Activated T-helper 17 cell treated with anti-CD3 and anti-CD28 coated beads, Interleukin-2, amount 50 U/mL, for 72 hours (primary cell): ENCODE measurements at regions not wholly inside any gene's neighbourhood (a gene's known extent, or its start where the extent isn't known, plus 50 kb on each side); places are given as distances from the start of the nearest gene placed in this dataset.

Experiments
- ATAC-seq: fragments of 150-1000 bp; cut with Tn5 transposase; replicated peaks from 2 replicates; pipeline ENCODE4 v1.10.0; 2021; ENCODE audit warnings: mild to moderate bottlenecking, moderate library complexity
- H3K27ac Mint-ChIP-seq: one replicate; pipeline ENCODE4 v1.8.0; 2022; ENCODE audit warnings: mixed read lengths
- H3K27me3 Mint-ChIP-seq: one replicate; pipeline ENCODE4 v1.8.0; 2022; ENCODE audit warnings: mixed read lengths
- H3K36me3 Mint-ChIP-seq: one replicate; pipeline ENCODE4 v1.8.0; 2022; ENCODE audit warnings: low read depth, mild to moderate bottlenecking, mixed read lengths
- H3K4me1 Mint-ChIP-seq: one replicate; pipeline ENCODE4 v1.8.0; 2022; ENCODE audit warnings: mixed read lengths
- H3K4me3 Mint-ChIP-seq: one replicate; pipeline ENCODE4 v1.8.0; 2022; ENCODE audit warnings: mild to moderate bottlenecking, mixed read lengths
- H3K9me3 Mint-ChIP-seq: one replicate; pipeline ENCODE4 v1.8.0; 2022; ENCODE audit warnings: mixed read lengths

GRCh38 chr5:104265531-104266140 is 703.0 kb upstream of the NUDT12 start:
- Mint-ChIP-seq H3K27me3 (no peaks in the 10 kb centered on the region), H3K4me1 (no peaks in the 10 kb centered on the region), H3K36me3 (no peaks in the 10 kb centered on the region), H3K27ac (no peak overlapping the region), H3K9me3 (peaks cover 10% of the 10 kb centered on the region), H3K4me3 (no peak overlapping the region)
- no peak for ATAC-seq

GRCh38 chr5:104247260-104247659 is 684.7 kb upstream of the NUDT12 start:
- Mint-ChIP-seq H3K4me1 (no peaks in the 10 kb centered on the region), H3K27me3 (no peaks in the 10 kb centered on the region), H3K36me3 (no peaks in the 10 kb centered on the region), H3K4me3 (no peak overlapping the region), H3K9me3 (peaks cover 14% of the 10 kb centered on the region), H3K27ac (no peak overlapping the region)
- ATAC-seq: no peak

- no peak for ATAC-seq
Measured at GRCh38 chr5:104241046-104241445, 678.5 kb upstream of the NUDT12 start.

DNA sequence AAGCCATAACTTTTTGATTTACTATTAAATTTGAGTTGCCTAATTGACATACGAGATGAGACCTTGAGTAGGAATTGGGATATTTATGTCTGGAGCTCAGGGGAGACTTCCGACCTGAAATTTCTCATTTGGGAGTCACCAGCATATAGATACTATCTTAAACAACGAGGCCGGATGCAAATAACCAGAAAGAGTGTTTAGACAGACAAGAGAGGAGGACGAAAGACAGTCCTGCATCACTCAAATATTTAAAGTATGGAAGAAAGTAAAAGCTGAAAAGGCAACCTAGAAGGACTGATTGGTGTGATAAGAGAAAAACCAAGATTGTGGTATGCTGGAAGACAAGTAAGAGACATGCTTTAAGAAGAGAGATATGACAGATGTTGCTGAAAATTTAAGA is 675.0 kb upstream of the NUDT12 start:
- Mint-ChIP-seq H3K27ac (no peak overlapping the region), H3K27me3 (no peaks in the 10 kb centered on the region), H3K4me3 (no peak overlapping the region), H3K9me3 (peaks cover 4% of the 10 kb centered on the region), H3K36me3 (no peaks in the 10 kb centered on the region), H3K4me1 (no peaks in the 10 kb centered on the region)
- ATAC-seq: no peak

More at GRCh38 chr5:104241046-104241445, 678.5 kb upstream of the NUDT12 start:
- peaks cover 10% of the 10 kb centered on the region for H3K9me3 Mint-ChIP-seq
- H3K36me3 Mint-ChIP-seq: no peaks in the 10 kb centered on the region
- H3K4me1 Mint-ChIP-seq: no peaks in the 10 kb centered on the region
- no peak overlapping the region for H3K27ac Mint-ChIP-seq
- no peaks in the 10 kb centered on the region for H3K27me3 Mint-ChIP-seq
- no peak overlapping the region for H3K4me3 Mint-ChIP-seq

- no peak overlapping the region for H3K27ac Mint-ChIP-seq
- no peaks in the 10 kb centered on the region for H3K9me3 Mint-ChIP-seq
- ATAC-seq: no peak
- no peaks in the 10 kb centered on the region for H3K4me1 Mint-ChIP-seq
- no peaks in the 10 kb centered on the region for H3K36me3 Mint-ChIP-seq
- H3K27me3 Mint-ChIP-seq: no peaks in the 10 kb centered on the region
- no peak overlapping the region for H3K4me3 Mint-ChIP-seq
Measured at GRCh38 chr5:104223885-104224773, 661.5 kb upstream of the NUDT12 start.

DNA sequence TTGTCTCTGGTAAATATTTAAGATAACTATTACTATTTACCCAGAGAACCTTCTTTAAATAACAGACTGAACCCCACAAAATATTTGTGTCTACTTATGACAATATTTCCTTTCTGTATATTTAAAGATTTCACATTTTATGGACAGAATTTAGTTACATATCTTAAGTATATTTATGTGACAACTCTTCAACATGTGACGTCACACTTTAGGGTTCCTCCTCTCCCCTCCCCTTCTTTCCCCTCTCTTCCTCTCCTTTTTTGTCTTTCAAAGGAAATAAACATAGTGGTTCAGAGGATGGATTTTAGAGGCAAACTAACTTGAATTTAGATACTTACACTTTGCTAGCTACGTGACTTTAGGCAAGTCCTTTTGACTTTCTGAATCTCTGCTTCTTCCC is 655.6 kb upstream of the NUDT12 start:
- H3K27me3 Mint-ChIP-seq: no peaks in the 10 kb centered on the region
- no peaks in the 10 kb centered on the region for H3K4me1 Mint-ChIP-seq
- peaks cover 5% of the 10 kb centered on the region for H3K9me3 Mint-ChIP-seq
- H3K4me3 Mint-ChIP-seq: no peak overlapping the region
- no peak overlapping the region for H3K27ac Mint-ChIP-seq
- H3K36me3 Mint-ChIP-seq: no peaks in the 10 kb centered on the region
- ATAC-seq: no peak

- Mint-ChIP-seq H3K4me3 (no peak overlapping the region), H3K27me3 (no peaks in the 10 kb centered on the region), H3K9me3 (peaks cover 11% of the 10 kb centered on the region), H3K27ac (no peak overlapping the region), H3K4me1 (no peaks in the 10 kb centered on the region), H3K36me3 (no peaks in the 10 kb centered on the region)
- no peak for ATAC-seq
Measured at GRCh38 chr5:104213216-104213615, 650.6 kb upstream of the NUDT12 start.

GRCh38 chr5:104199771-104200170 is 637.2 kb upstream of the NUDT12 start:
- H3K27me3 Mint-ChIP-seq: no peaks in the 10 kb centered on the region
- H3K4me3 Mint-ChIP-seq: no peak overlapping the region
- no peaks in the 10 kb centered on the region for H3K4me1 Mint-ChIP-seq
- H3K9me3 Mint-ChIP-seq: peaks cover 3% of the 10 kb centered on the region
- no peak overlapping the region for H3K27ac Mint-ChIP-seq
- no peaks in the 10 kb centered on the region for H3K36me3 Mint-ChIP-seq
- ATAC-seq: no peak

GRCh38 chr5:104198156-104198555 is 635.6 kb upstream of the NUDT12 start:
- peaks cover 3% of the 10 kb centered on the region for H3K9me3 Mint-ChIP-seq
- no peak overlapping the region for H3K27ac Mint-ChIP-seq
- no peak for ATAC-seq
- H3K4me1 Mint-ChIP-seq: no peaks in the 10 kb centered on the region
- no peaks in the 10 kb centered on the region for H3K36me3 Mint-ChIP-seq
- H3K27me3 Mint-ChIP-seq: no peaks in the 10 kb centered on the region
- H3K4me3 Mint-ChIP-seq: no peak overlapping the region

DNA sequence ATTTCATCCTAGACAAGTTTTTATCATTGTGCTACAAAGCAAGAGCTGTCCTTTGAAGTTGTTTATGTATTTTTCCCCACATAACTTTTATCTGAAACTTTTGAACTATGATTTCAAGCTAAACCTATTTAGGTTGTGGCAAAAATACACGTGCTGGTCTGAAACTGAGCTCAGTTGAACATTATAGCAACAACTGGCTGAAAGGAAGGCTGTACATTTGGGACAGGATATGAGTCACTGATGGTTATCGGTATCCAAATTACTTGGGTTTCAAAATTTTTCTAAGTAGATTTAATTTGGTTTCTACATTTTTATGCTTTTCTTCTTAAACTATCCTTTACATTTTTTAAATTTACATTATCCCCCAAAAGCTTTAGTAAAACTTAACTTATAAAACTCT is 627.3 kb upstream of the NUDT12 start:
- no peaks in the 10 kb centered on the region for H3K4me1 Mint-ChIP-seq

DNA sequence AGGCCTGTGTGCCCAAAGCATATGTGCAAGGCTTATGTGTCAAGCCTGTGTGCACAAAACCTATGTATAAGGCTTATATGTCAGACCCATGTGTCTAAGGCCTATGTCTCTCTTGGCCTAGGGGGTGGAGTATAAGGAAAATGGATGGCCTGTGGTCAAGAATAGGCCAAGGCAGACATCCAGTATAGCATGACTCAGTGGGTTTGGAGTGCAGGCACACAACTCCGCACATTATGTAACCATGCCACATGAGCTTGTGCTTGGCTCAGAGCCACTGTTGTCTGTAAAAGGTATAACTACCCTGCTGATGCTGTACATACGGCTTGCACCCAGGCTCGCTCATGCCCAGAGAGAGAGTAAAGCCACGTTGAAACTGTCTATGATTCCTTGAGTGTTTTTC is 626.4 kb upstream of the NUDT12 start:
- peaks cover 15% of the 10 kb centered on the region for H3K9me3 Mint-ChIP-seq
- H3K27me3 Mint-ChIP-seq: no peaks in the 10 kb centered on the region
- no peaks in the 10 kb centered on the region for H3K4me1 Mint-ChIP-seq
- H3K36me3 Mint-ChIP-seq: no peaks in the 10 kb centered on the region
- H3K27ac Mint-ChIP-seq: no peak overlapping the region
- H3K4me3 Mint-ChIP-seq: no peak overlapping the region
- ATAC-seq: no peak

More for the DNA sequence above, 627.3 kb upstream of the NUDT12 start:
- ATAC-seq: no peak
- H3K27me3 Mint-ChIP-seq: no peaks in the 10 kb centered on the region
- no peaks in the 10 kb centered on the region for H3K36me3 Mint-ChIP-seq
- no peak overlapping the region for H3K4me3 Mint-ChIP-seq
- H3K9me3 Mint-ChIP-seq: peaks cover 15% of the 10 kb centered on the region
- no peak overlapping the region for H3K27ac Mint-ChIP-seq

- no peak overlapping the region for H3K27ac Mint-ChIP-seq
- H3K4me1 Mint-ChIP-seq: no peaks in the 10 kb centered on the region
- H3K9me3 Mint-ChIP-seq: peaks cover 15% of the 10 kb centered on the region
Measured at GRCh38 chr5:104187656-104188055, 625.1 kb upstream of the NUDT12 start.

DNA sequence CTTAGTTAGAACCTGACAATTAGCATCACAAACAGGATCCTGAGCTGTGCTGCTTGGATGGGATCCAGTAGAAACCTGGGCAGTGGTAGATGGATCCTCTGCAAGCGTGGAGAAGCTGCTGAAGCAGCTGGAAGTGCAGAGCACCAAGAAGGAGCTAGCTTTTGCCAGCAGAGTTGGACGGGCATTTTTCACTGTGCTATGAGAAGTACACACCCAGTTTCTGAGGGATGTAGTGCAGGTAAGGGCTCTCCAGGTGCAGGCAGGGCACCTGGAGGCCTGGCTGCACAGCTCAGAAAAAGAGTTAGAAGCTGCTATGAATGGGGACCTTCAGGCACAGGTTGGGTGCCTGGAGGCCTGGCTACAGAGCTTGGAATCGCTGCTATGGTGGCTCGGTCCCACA is 623.9 kb upstream of the NUDT12 start:
- no peaks in the 10 kb centered on the region for H3K36me3 Mint-ChIP-seq
- ATAC-seq: no peak
- H3K27ac Mint-ChIP-seq: no peak overlapping the region
- no peaks in the 10 kb centered on the region for H3K4me1 Mint-ChIP-seq
- H3K9me3 Mint-ChIP-seq: peaks cover 17% of the 10 kb centered on the region
- H3K27me3 Mint-ChIP-seq: no peaks in the 10 kb centered on the region
- H3K4me3 Mint-ChIP-seq: no peak overlapping the region

More at GRCh38 chr5:104187656-104188055, 625.1 kb upstream of the NUDT12 start:
- Mint-ChIP-seq H3K4me3 (no peak overlapping the region), H3K36me3 (no peaks in the 10 kb centered on the region), H3K27me3 (no peaks in the 10 kb centered on the region)
- ATAC-seq: no peak

- no peak overlapping the region for H3K27ac Mint-ChIP-seq
- H3K4me3 Mint-ChIP-seq: no peak overlapping the region
- no peaks in the 10 kb centered on the region for H3K27me3 Mint-ChIP-seq
- no peaks in the 10 kb centered on the region for H3K4me1 Mint-ChIP-seq
- H3K36me3 Mint-ChIP-seq: no peaks in the 10 kb centered on the region
- ATAC-seq: no peak
- peaks cover 19% of the 10 kb centered on the region for H3K9me3 Mint-ChIP-seq
Measured at GRCh38 chr5:104186100-104186499, 623.5 kb upstream of the NUDT12 start.

DNA sequence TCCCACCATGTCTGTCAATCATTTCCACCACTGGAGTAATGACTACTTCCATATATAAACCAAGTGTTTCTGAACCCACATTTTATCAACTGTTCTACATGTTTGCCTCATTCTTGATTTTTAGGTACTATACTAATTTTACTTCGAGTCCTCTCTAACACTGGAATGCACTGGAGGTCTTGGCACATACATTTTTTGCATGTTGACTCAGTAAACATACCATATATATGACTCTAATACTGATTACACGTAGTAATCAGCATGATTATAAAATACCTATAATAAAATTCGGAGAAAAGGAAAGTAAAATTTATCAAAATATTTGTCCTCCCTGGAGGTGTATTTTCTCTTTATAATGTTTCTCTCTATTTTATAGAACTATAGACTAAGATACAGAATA is 621.7 kb upstream of the NUDT12 start:
- Mint-ChIP-seq H3K27me3 (no peaks in the 10 kb centered on the region), H3K36me3 (no peaks in the 10 kb centered on the region), H3K9me3 (peaks cover 30% of the 10 kb centered on the region), H3K4me1 (no peaks in the 10 kb centered on the region), H3K4me3 (no peak overlapping the region), H3K27ac (no peak overlapping the region)
- ATAC-seq: no peak
